HL-60 (cell line): ENCODE measurements at regions not wholly inside any gene's neighbourhood (a gene's known extent, or its start where the extent isn't known, plus 50 kb on each side); places are given as distances from the start of the nearest gene placed in this dataset.
"Not testable (repeated sequence)": the region's sequence is repeated elsewhere in the genome, so short reads cannot be mapped to it uniquely, and the experiment has no call there.

ENCODE experiments used
- CTCF ChIP-seq: IDR thresholded peaks from one replicate; pipeline ENCODE4 v1.5.1; 2011; ENCODE audit warnings: low read length, control low read depth, inconsistent platforms; ENCODE audit not compliant: insufficient read depth
- GABPA ChIP-seq: IDR thresholded peaks from 2 replicates; pipeline ENCODE4 v1.6.1; 2012; ENCODE audit warnings: low read depth
- POLR2AphosphoS5 ChIP-seq: IDR thresholded peaks from 2 replicates; pipeline ENCODE4 v1.6.1; 2012; ENCODE audit warnings: low read depth
- REST ChIP-seq: IDR thresholded peaks from 2 replicates; pipeline ENCODE4 v1.6.1; 2012; ENCODE audit warnings: low read depth; ENCODE audit not compliant: insufficient replicate concordance
- SPI1 ChIP-seq: IDR thresholded peaks from 2 replicates; pipeline ENCODE4 v1.6.1; 2012; ENCODE audit warnings: low read depth, mild to moderate bottlenecking, borderline replicate concordance

GRCh38 chr2:90036335-90036734 is 1344.9 kb downstream of the RPIA start:
- not testable (repeated sequence) for TF ChIP-seq REST, CTCF, POLR2AphosphoS5, GABPA, SPI1
